NT2/D1 (cell line): ENCODE measurements at regions not wholly inside any gene's neighbourhood (a gene's known extent, or its start where the extent isn't known, plus 50 kb on each side); places are given as distances from the start of the nearest gene placed in this dataset.

ENCODE experiments used
- YY1 ChIP-seq: IDR thresholded peaks from 2 replicates; pipeline ENCODE4 v1.6.1; 2011; ENCODE audit not compliant: insufficient read length, insufficient read depth
- ZNF274 ChIP-seq: IDR thresholded peaks from 2 replicates; pipeline ENCODE4 v1.6.1; 2011; ENCODE audit warnings: mild to moderate bottlenecking, low read depth, low read length

- TF ChIP-seq YY1 (no peak), ZNF274 (no peak)
Observed at GRCh38 chr3:80734920-80735319, 967.1 kb upstream of the ROBO1 start.
